ENCODE measurements at regions not wholly inside any gene's neighbourhood (a gene's known extent, or its start where the extent isn't known, plus 50 kb on each side); places are given as distances from the start of the nearest gene placed in this dataset.

DNA sequence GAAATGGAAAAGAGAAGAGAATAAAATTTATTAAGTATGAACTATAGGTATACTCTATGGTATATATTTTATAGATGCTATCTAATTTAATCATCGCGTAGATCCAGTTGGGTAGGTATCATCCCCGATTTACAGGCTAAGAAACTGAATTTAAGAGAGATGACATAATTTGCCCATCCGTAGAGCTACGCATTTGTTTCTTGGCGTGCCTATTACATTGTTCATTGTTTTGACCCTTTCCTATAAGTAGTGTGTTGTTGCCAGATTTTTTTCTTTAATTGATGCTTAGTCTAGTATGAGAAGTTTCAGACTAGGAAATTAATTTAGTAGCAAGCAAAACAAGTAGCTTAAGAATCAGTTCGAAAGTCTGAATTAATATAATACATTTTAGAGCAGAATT lies 205.7 kb upstream of the NPSR1 start:
- TF ChIP-seq POLR2A (conservative IDR thresholded peaks at IDR 0.05) = no peak
- TF ChIP-seq, protein P1, sequence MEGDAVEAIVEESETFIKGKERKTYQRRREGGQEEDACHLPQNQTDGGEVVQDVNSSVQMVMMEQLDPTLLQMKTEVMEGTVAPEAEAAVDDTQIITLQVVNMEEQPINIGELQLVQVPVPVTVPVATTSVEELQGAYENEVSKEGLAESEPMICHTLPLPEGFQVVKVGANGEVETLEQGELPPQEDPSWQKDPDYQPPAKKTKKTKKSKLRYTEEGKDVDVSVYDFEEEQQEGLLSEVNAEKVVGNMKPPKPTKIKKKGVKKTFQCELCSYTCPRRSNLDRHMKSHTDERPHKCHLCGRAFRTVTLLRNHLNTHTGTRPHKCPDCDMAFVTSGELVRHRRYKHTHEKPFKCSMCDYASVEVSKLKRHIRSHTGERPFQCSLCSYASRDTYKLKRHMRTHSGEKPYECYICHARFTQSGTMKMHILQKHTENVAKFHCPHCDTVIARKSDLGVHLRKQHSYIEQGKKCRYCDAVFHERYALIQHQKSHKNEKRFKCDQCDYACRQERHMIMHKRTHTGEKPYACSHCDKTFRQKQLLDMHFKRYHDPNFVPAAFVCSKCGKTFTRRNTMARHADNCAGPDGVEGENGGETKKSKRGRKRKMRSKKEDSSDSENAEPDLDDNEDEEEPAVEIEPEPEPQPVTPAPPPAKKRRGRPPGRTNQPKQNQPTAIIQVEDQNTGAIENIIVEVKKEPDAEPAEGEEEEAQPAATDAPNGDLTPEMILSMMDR (IDR thresholded peaks at IDR 0.05 in 2 of 3, conservative IDR thresholded peaks at IDR 0.05 in 1 of 3; ENCODE audit: insufficient read depth in 2 of 3, low read depth in 1 of 3, low read length in 3 of 3) = no peak
- TF ChIP-seq, protein P2, sequence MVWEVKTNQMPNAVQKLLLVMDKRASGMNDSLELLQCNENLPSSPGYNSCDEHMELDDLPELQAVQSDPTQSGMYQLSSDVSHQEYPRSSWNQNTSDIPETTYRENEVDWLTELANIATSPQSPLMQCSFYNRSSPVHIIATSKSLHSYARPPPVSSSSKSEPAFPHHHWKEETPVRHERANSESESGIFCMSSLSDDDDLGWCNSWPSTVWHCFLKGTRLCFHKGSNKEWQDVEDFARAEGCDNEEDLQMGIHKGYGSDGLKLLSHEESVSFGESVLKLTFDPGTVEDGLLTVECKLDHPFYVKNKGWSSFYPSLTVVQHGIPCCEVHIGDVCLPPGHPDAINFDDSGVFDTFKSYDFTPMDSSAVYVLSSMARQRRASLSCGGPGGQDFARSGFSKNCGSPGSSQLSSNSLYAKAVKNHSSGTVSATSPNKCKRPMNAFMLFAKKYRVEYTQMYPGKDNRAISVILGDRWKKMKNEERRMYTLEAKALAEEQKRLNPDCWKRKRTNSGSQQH (CRISPR knock-in tag; IDR thresholded peaks at IDR 0.05) = no peak
